ENCODE measurements at regions not wholly inside any gene's neighbourhood (a gene's known extent, or its start where the extent isn't known, plus 50 kb on each side); places are given as distances from the start of the nearest gene placed in this dataset.

DNA sequence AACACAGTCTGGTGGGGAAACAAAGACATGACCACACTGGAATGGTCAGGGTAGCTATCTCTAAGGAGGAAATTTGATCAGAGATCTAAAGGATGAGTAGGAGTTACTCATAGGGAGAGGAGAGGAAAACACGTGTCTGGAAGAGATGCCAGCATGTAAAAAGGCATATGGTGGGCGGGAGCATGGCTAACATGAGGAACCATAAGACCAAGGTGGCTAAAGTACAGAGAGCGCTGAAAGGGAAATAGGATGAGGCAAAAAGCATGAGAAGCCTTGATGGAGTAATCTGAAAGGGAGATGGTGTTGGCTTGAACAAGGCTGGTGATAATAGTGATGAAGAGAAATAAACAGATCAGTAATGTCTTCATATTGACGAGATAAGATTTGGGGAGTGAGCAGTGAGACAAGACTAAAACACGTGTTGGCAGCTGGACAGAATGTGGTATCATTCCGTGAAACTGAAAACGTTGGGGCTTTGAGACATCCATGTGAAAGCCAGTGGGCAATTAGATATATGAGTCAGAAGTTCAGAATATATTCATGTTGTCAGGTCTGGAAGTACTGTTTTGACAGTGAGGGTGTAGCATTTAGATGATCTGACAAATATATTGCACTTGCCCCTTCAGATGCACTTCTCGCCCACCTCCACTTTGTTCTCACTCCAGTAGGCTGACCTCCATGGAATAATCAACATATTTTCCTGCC, 209.1 kb upstream of the KCNN2 start:
- Mint-ChIP-seq H3K9me3 (peaks cover 30% of the 10 kb centered on the region), H3K27me3 (ENCODE audit: insufficient read depth) (0 out of 2 replicates have a peak, but pooled peaks cover 2% of the 10 kb centered on the region), H3K36me3 (ENCODE audit: low read depth) (peaks cover 24% of the 10 kb centered on the region), H3K4me3 (no peak overlapping the region; the same call in 1 of the 2 replicates), H3K27ac (peak overlapping the region; percentile 79), H3K4me1 (ENCODE audit: low read depth) (peaks cover 17% of the 10 kb centered on the region)
- DNase-seq = no peak
- TF ChIP-seq, protein P1, sequence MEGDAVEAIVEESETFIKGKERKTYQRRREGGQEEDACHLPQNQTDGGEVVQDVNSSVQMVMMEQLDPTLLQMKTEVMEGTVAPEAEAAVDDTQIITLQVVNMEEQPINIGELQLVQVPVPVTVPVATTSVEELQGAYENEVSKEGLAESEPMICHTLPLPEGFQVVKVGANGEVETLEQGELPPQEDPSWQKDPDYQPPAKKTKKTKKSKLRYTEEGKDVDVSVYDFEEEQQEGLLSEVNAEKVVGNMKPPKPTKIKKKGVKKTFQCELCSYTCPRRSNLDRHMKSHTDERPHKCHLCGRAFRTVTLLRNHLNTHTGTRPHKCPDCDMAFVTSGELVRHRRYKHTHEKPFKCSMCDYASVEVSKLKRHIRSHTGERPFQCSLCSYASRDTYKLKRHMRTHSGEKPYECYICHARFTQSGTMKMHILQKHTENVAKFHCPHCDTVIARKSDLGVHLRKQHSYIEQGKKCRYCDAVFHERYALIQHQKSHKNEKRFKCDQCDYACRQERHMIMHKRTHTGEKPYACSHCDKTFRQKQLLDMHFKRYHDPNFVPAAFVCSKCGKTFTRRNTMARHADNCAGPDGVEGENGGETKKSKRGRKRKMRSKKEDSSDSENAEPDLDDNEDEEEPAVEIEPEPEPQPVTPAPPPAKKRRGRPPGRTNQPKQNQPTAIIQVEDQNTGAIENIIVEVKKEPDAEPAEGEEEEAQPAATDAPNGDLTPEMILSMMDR (IDR thresholded peaks at IDR 0.05) = no peak

DNA sequence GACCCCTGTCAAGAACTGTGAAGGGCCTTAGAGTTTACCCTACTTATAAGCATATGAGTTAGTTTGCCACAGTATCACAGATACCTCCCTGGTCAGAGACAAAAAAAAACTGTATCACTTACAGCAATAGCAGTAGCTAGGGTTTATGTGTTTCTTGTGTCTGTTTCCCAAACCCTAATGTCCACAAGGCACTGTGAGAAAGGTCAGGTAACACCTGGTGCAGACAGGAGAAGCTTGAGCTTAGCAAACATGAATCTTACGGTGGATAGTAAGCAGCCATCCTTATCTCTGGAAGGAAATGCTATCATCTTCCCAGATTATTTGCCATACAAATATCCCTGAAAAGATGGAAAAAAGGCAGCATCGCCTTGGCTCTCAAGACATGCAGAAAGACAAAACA, 208.5 kb upstream of the KCNN2 start:
- Mint-ChIP-seq H3K36me3 (ENCODE audit: low read depth) (peaks cover 20% of the 10 kb centered on the region), H3K4me3 (no peak overlapping the region), H3K27me3 (ENCODE audit: insufficient read depth) (0 out of 2 replicates have a peak, but pooled peaks cover 2% of the 10 kb centered on the region), H3K27ac (no peak overlapping the region; the same call in 1 of the 2 replicates), H3K9me3 (peaks cover 27% of the 10 kb centered on the region), H3K4me1 (ENCODE audit: low read depth) (peaks cover 17% of the 10 kb centered on the region)
- TF ChIP-seq, protein P1 (IDR thresholded peaks at IDR 0.05) = no peak
- no peak for DNase-seq

DNA sequence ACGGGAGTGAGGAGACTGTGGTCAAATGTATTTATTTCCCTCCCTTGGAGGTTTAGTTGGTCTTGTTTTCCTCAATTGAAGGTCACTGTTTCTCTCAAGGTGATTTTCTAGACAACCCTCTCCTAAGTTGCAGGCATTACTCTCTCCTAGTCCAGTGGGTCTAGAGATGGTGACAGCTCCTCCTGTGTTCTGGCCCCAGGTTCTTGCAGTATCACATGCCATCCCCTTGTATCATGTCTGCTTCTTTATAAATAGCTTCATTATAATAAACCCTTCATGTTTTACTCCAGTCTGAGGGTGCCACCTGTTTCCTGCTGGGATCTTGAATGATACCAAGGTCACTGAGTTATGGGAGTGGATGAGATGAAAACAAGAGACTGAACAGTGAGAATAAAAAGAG, 208.0 kb upstream of the KCNN2 start:
- H3K27me3 Mint-ChIP-seq (ENCODE audit: insufficient read depth) = 0 out of 2 replicates have a peak, but pooled peaks cover under 1% of the 10 kb centered on the region
- peaks cover 23% of the 10 kb centered on the region for H3K9me3 Mint-ChIP-seq
- no peak overlapping the region for H3K4me3 Mint-ChIP-seq
- TF ChIP-seq, protein P1 (IDR thresholded peaks at IDR 0.05) = no peak
- H3K36me3 Mint-ChIP-seq (ENCODE audit: low read depth) = peaks cover 16% of the 10 kb centered on the region
- no peak overlapping the region; the same call in 1 of the 2 replicates for H3K27ac Mint-ChIP-seq
- peaks cover 17% of the 10 kb centered on the region for H3K4me1 Mint-ChIP-seq (ENCODE audit: low read depth)
- DNase-seq = no peak

DNA sequence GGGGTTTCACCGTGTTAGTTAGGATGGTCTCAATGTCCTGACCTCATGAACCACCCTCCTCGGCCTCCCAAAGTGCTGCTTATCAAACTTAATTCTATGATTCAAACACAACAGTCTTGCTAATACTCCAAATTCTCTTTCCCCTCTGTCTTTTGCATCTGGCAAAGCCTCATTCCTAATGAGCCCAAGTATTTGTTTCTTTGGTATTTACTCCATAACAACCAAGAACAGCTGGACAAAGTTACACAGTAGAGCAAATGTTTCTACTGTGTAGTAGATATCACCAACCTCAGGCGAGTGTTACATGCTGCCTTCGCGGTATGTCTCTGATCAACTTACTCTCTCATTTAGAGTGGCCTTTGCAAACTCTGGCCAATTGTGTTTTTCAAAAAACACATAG, 195.8 kb upstream of the KCNN2 start:
- no peak overlapping the region for H3K27ac Mint-ChIP-seq
- H3K27me3 Mint-ChIP-seq (ENCODE audit: insufficient read depth) = no peaks in the 10 kb centered on the region
- TF ChIP-seq, protein P1 (IDR thresholded peaks at IDR 0.05) = no peak
- H3K4me3 Mint-ChIP-seq = no peak overlapping the region
- peaks cover 12% of the 10 kb centered on the region; the same call in 1 of the 2 replicates for H3K4me1 Mint-ChIP-seq (ENCODE audit: low read depth)
- peaks cover 32% of the 10 kb centered on the region for H3K36me3 Mint-ChIP-seq (ENCODE audit: low read depth)
- peaks cover 24% of the 10 kb centered on the region for H3K9me3 Mint-ChIP-seq
- no peak for DNase-seq

DNA sequence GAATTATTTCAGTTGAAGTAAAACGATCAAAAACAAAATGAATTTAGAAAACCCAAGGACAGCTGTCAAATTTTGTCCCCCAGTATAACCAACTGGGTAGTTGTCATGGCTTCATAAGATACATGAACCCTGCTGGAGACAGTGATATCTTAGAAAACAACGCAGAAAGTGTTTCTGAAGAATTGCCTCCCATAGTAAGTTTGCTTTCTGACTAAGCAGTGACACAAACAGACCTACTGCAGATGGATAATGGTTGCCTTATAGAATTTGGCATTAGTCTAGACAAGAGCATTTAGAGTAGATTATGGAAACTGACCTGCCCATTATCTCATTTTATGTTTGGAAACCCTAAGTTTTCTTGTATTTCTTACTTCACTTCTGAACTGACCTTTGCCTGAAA, 187.7 kb upstream of the KCNN2 start:
- peaks cover 57% of the 10 kb centered on the region for H3K4me1 Mint-ChIP-seq (ENCODE audit: low read depth)
- H3K9me3 Mint-ChIP-seq = peaks cover 16% of the 10 kb centered on the region
- peaks cover 23% of the 10 kb centered on the region for H3K36me3 Mint-ChIP-seq (ENCODE audit: low read depth)
- no peak overlapping the region for H3K4me3 Mint-ChIP-seq
- peak overlapping the region; percentile 80 for H3K27ac Mint-ChIP-seq
- no peaks in the 10 kb centered on the region for H3K27me3 Mint-ChIP-seq (ENCODE audit: insufficient read depth)
- DNase-seq = no peak
- TF ChIP-seq, protein P1 (IDR thresholded peaks at IDR 0.05) = no peak
